ENCODE measurements at regions not wholly inside any gene's neighbourhood (a gene's known extent, or its start where the extent isn't known, plus 50 kb on each side); places are given as distances from the start of the nearest gene placed in this dataset.

GRCh38 chr18:22018366-22018765 is 151.0 kb upstream of the GATA6 start:
- H3K79me2 ChIP-seq (ENCODE audit: insufficient read depth, low read length), result no peaks in the 10 kb centered on the region
- H3K27ac ChIP-seq (ENCODE audit: low read depth, low read length), result no peak overlapping the region
- H3K9ac ChIP-seq (ENCODE audit: low read length), result no peak overlapping the region
- no peaks in the 10 kb centered on the region for H3K36me3 ChIP-seq (ENCODE audit: low read length)
- no peak overlapping the region for H3K4me3 ChIP-seq (ENCODE audit: insufficient read depth, low read length, poor library complexity, severe bottlenecking)
- no peak overlapping the region for H2AFZ ChIP-seq (ENCODE audit: low read depth, low read length, severe bottlenecking)
- H3F3A ChIP-seq (ENCODE audit: insufficient read depth), result no peaks in the 10 kb centered on the region
- TF ChIP-seq, protein P1, sequence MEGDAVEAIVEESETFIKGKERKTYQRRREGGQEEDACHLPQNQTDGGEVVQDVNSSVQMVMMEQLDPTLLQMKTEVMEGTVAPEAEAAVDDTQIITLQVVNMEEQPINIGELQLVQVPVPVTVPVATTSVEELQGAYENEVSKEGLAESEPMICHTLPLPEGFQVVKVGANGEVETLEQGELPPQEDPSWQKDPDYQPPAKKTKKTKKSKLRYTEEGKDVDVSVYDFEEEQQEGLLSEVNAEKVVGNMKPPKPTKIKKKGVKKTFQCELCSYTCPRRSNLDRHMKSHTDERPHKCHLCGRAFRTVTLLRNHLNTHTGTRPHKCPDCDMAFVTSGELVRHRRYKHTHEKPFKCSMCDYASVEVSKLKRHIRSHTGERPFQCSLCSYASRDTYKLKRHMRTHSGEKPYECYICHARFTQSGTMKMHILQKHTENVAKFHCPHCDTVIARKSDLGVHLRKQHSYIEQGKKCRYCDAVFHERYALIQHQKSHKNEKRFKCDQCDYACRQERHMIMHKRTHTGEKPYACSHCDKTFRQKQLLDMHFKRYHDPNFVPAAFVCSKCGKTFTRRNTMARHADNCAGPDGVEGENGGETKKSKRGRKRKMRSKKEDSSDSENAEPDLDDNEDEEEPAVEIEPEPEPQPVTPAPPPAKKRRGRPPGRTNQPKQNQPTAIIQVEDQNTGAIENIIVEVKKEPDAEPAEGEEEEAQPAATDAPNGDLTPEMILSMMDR (IDR thresholded peaks at IDR 0.05; ENCODE audit: insufficient read depth, low read length, poor library complexity, severe bottlenecking), result no peak
- TF ChIP-seq EZH2phosphoT487 (conservative IDR thresholded peaks at IDR 0.05; ENCODE audit: low read length), result no peak
- H3K9me2 ChIP-seq (replicated peaks; ENCODE audit: insufficient read depth, low read length), result no peaks in the 10 kb centered on the region
- no peaks in the 10 kb centered on the region for H4K20me1 ChIP-seq (ENCODE audit: low read depth, low read length)
- no peaks in the 10 kb centered on the region for H3K27me3 ChIP-seq (ENCODE audit: low read length)
- no peaks in the 10 kb centered on the region for H3K9me3 ChIP-seq (ENCODE audit: insufficient read depth, low read length)
- H3K4me2 ChIP-seq (ENCODE audit: low read depth, low read length, poor library complexity, severe bottlenecking), result no peak overlapping the region

GRCh38 chr18:22019193-22019592 is 150.2 kb upstream of the GATA6 start:
- Histone ChIP-seq H3K9me2 (replicated peaks; ENCODE audit: insufficient read depth, low read length) (no peaks in the 10 kb centered on the region), H3K9me3 (ENCODE audit: insufficient read depth, low read length) (no peaks in the 10 kb centered on the region), H3K27me3 (ENCODE audit: low read length) (no peaks in the 10 kb centered on the region), H3K9ac (ENCODE audit: low read length) (no peak overlapping the region), H3K36me3 (ENCODE audit: low read length) (no peaks in the 10 kb centered on the region), H3K4me3 (ENCODE audit: insufficient read depth, low read length, poor library complexity, severe bottlenecking) (no peak overlapping the region), H4K20me1 (ENCODE audit: low read depth, low read length) (no peaks in the 10 kb centered on the region), H3K4me2 (ENCODE audit: low read depth, low read length, poor library complexity, severe bottlenecking) (no peak overlapping the region), H3K27ac (ENCODE audit: low read depth, low read length) (no peak overlapping the region), H3F3A (ENCODE audit: insufficient read depth) (no peaks in the 10 kb centered on the region), H3K79me2 (ENCODE audit: insufficient read depth, low read length) (no peaks in the 10 kb centered on the region), H2AFZ (ENCODE audit: low read depth, low read length, severe bottlenecking) (no peak overlapping the region)
- TF ChIP-seq, protein P1 (IDR thresholded peaks at IDR 0.05; ENCODE audit: insufficient read depth, low read length, poor library complexity, severe bottlenecking), result no peak
- TF ChIP-seq EZH2phosphoT487 (conservative IDR thresholded peaks at IDR 0.05; ENCODE audit: low read length), result no peak

- no peaks in the 10 kb centered on the region for H3K9me3 ChIP-seq (ENCODE audit: insufficient read depth, low read length)
- no peaks in the 10 kb centered on the region for H3K27me3 ChIP-seq (ENCODE audit: low read length)
- no peaks in the 10 kb centered on the region for H3F3A ChIP-seq (ENCODE audit: insufficient read depth)
- H3K36me3 ChIP-seq (ENCODE audit: low read length), result no peaks in the 10 kb centered on the region
- H3K27ac ChIP-seq (ENCODE audit: low read depth, low read length), result no peak overlapping the region
- no peak overlapping the region for H3K4me3 ChIP-seq (ENCODE audit: insufficient read depth, low read length, poor library complexity, severe bottlenecking)
- no peak overlapping the region for H2AFZ ChIP-seq (ENCODE audit: low read depth, low read length, severe bottlenecking)
- TF ChIP-seq, protein P1 (IDR thresholded peaks at IDR 0.05; ENCODE audit: insufficient read depth, low read length, poor library complexity, severe bottlenecking), result no peak
- TF ChIP-seq EZH2phosphoT487 (conservative IDR thresholded peaks at IDR 0.05; ENCODE audit: low read length), result no peak
- H3K4me2 ChIP-seq (ENCODE audit: low read depth, low read length, poor library complexity, severe bottlenecking), result no peak overlapping the region
- H3K9me2 ChIP-seq (replicated peaks; ENCODE audit: insufficient read depth, low read length), result no peaks in the 10 kb centered on the region
- no peaks in the 10 kb centered on the region for H4K20me1 ChIP-seq (ENCODE audit: low read depth, low read length)
- no peak overlapping the region for H3K9ac ChIP-seq (ENCODE audit: low read length)
- no peaks in the 10 kb centered on the region for H3K79me2 ChIP-seq (ENCODE audit: insufficient read depth, low read length)
Measured at GRCh38 chr18:22020127-22020866, 149.1 kb upstream of the GATA6 start.
